GM19452 (cell line): ENCODE measurements at regions not wholly inside any gene's neighbourhood (a gene's known extent, or its start where the extent isn't known, plus 50 kb on each side); places are given as distances from the start of the nearest gene placed in this dataset.
"Not testable (repeated sequence)": the region's sequence is repeated elsewhere in the genome, so short reads cannot be mapped to it uniquely, and the experiment has no call there.

Source experiments
- ATAC-seq: cut with Tn5 transposase; IDR thresholded peaks from one replicate; pipeline ENCODE4 v1.9.1; 2021; ENCODE audit not compliant: unreplicated experiment

DNA sequence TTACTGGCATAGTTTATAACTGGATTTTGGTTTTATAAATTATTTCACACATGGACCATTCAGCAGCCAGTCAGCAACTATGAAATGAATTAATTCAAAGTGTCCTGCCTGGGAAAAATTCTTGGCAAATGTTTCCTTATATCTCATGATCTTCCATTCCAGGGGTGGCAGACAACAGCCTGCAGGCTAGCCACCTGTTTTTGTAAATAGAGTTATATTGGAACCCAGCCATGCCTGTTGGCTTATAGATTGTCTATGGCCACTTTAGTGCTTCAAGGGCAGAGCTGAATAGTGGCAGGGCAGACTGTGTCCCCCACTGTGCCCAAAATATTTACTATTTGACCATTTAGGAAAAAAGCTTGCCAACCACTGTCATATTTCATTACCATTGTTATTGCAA, 613.7 kb downstream of the TMEM114 start:
- ATAC-seq: no peak

DNA sequence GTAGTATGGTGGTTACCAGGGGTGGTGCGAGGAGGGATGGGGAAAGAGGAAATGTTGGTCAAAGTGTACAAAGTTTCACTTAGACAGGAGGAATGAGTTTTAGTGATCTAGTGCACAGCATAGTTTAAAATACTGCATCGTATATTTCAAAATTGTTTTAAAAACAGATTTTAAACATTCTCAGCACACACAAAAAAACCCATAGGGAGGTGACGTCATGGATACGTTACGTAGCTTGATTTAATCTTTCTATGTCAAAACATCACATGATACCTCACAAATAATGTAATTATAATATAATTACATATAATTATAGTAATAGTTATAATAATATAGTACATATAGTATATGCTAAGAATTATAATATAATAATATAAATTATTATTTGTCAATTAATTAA, 614.2 kb downstream of the TMEM114 start:
- ATAC-seq: no peak

GRCh38 chr16:7967996-7968509, 622.3 kb downstream of the TMEM114 start:
- no peak for ATAC-seq

- ATAC-seq: no peak
Observed at GRCh38 chr16:7964744-7965143, 625.6 kb downstream of the TMEM114 start.

GRCh38 chr16:7964167-7964566, 626.1 kb downstream of the TMEM114 start:
- no peak for ATAC-seq

DNA sequence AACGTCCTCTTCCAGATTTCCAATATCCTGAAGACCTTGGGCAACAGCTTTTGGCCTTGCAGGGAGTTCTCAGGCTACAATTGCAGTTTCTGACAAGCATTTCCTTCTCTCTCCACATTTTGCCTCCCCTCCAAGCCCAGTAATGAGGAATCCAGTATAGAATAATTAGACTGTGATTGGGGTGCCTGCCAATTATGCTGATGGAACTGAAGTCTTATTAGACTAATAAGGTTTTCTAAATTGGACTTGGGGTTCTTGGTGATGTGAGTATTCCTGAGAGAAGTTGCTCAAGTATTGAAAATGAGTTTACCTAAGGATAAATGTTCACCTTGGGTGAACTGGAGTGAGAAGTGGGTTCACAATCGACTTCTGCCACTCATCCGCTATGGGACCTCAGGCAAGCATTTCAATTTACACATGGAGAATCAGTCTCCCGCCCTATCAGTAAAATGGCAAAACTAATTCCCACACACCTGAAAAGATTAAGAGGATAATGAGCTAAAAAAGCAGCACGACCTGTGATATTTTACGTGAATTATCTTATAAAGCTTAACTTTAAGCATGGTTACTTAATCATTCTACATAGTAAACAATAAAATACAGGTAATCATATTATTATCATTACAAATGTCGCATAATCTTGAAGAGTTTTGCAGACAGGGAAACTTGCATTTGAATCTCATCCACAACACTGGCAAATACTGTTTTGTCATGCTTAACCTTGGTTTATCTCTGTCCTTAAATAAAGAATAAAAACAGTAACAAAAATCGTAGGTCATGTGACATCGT, 628.0 kb downstream of the TMEM114 start:
- ATAC-seq: no peak

DNA sequence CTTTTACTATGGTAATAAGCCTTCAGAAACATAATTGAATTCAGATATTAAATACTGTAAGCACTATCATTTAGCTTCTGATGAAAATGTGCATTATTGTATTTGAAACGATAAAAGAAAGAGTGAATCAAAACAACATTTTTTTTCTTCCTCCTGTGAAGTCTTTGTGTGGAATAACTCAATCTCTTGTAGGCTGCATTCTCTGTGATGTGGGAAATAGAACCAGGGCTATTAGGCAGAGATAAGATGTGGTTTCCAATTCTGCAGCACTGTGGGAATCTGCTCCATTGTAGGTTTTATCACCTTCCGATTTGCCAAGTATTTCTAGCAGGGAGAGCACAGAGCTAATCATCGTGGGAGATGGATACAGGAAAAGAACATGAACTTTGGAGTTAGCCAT, 624.5 kb downstream of the RBFOX1 start:
- no peak for ATAC-seq

- no peak for ATAC-seq
Observed at GRCh38 chr16:7953360-7953759, 620.7 kb downstream of the RBFOX1 start.

- no peak for ATAC-seq
Observed at GRCh38 chr16:7946142-7946541, 613.5 kb downstream of the RBFOX1 start.

- ATAC-seq: no peak
Observed at GRCh38 chr16:7938175-7938574, 605.5 kb downstream of the RBFOX1 start.

DNA sequence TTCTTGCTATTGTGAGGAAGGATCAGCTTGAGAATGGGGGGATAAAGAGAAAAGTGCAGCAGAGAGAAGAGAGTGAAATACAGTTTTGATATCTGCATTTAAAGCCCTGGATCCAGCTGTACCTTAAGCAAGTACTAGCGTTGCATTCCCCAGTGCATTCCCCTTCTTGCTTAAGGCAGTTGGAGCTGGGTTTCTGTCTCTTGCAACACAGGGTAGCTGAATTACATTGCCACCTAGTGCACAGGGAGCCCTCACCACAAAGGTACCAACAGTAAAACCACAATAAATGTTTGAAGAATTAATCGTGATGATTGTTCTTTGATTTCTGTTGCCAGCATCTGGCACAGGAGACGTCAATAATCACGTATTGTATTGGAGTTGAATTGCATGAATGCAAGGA, 588.7 kb downstream of the RBFOX1 start:
- ATAC-seq: no peak

DNA sequence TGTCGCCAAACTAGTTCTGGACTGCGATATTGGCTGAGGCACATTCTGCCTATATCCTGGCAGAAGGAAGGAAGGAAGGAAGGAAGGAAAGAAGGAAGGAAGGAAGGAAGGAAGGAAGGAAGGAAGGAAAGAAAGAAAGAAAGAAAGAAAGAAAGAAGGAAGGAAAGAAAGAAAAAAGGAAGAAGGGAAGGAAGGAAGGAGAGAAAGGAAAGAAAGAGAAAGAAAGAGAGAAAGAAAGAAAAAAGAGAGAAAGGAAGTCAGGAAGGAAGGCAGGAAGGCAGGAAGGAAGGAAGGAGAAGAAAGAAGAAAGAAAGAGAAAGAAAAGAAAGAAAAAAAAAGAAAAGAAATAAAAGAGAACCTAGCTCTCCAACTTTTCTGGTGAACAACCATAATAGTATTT, 587.1 kb downstream of the RBFOX1 start:
- ATAC-seq: no peak

DNA sequence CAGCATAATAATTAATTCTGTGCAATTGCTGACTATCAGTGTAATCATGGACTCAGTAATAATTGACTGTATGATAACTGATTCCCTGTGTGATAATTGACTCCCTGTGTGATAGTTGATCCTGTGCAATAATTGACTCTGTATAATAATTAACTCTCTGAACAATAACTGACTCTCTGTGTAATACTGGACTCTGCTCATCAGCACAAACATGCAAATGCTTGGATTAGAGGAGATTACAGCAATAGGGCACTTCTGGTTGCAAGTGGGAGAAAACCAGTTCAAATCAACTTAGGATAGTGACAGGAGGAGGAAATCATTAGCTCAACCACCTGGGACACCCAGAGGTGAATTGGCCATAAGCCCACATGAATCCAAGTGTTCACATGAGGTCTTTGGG, 582.1 kb downstream of the RBFOX1 start:
- ATAC-seq: no peak

DNA sequence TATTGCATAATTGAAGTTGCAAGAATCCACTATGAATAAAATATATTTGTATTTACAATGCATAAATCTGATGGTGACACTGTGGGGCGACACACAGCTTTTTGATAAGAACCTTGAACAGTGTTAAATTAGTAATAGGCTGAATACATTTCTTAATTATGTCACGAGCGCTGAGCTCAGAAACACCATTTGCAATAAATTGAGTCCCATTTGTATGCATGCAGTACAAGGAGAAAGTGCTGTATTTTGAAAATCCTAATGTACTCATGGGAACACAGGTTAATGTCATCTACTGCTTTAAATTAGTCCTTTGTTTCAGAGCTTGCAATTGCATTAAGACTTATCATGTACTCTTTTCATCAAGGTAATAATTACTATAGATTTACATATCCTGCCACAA, 579.5 kb downstream of the RBFOX1 start:
- ATAC-seq: no peak

GRCh38 chr16:7910116-7910515, 577.5 kb downstream of the RBFOX1 start:
- ATAC-seq: no peak

- ATAC-seq: no peak
Observed at GRCh38 chr16:7888411-7888810, 555.8 kb downstream of the RBFOX1 start.

- no peak for ATAC-seq
Observed at GRCh38 chr16:7887316-7887715, 554.7 kb downstream of the RBFOX1 start.

DNA sequence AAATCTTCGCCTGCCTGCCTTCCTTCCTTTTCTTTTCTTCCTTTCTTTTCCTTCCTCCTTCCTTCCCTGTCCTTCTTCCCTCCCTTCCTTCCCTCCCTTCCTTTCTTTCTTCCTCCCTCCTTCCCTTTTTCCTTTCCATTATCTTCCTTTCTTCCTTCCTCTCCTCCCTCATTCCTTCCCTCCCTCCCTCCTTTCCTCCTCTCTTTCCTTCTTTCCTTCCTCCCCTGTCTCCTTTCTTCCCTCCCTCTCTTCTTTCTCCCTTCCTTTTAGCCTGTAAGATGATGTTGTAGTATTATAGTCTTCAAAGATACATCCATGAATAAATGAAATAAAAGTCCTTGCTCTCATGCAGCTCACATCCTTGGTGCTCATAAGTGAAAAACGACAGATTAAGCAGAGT, 539.3 kb downstream of the RBFOX1 start:
- ATAC-seq: no peak

GRCh38 chr16:7871371-7871770, 538.7 kb downstream of the RBFOX1 start:
- ATAC-seq: no peak

DNA sequence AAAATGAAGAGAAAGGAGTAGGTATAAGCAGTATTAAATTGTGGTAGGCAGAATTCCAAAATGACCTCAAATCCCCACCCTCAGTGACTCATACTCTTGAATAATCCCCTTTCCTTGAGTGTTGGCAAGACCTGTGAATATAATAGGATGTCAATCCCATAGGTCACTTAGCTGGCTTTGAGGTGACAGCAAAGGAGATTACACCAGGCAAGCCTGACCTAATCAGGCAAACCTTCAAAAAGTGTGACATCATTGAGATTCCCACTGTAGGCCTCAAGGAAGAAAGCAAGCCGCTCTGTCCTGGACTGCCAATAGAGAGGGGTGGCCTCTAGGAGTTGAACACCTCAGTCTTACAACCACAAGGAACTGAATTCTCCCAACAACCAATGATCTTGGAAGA, 535.2 kb downstream of the RBFOX1 start:
- no peak for ATAC-seq

DNA sequence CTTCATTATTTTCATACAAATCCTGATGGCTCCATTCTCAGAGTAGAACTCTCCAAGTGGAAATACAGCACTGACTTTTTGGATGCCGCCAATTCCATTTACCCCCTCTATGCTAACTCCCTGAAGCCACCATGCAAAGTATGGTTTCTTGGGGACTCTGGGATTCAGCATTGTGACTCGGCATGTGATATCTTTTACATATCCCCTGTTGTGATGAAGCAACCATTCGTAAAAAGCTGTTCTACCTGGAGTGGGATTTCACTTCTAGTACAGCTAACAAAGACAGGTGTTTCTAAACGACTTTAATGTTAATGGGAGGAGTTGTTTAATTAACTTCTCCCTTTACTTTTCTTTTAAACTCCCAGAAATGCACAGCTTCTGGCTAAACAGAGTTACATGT, 533.5 kb downstream of the RBFOX1 start:
- ATAC-seq: no peak

DNA sequence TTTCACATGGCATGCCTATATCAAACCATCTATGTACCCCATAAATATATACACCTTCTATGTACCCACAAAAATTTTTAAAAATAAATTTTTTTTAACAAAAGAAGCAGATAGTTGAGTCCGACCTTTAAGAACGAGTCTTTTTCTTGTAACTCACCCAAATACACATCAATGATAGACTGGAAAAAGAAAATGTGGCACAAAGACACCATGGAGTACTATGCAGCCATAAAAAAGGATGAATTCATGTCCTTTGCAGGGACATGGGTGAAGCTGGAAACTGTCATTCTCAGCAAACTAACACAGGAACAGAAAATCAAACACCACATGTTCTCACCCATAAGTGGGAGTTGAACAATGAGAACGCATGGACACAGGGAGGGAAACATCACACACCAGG, 532.7 kb downstream of the RBFOX1 start:
- not testable (repeated sequence) for ATAC-seq
